ENCODE measurements at regions not wholly inside any gene's neighbourhood (a gene's known extent, or its start where the extent isn't known, plus 50 kb on each side); places are given as distances from the start of the nearest gene placed in this dataset.

DNA sequence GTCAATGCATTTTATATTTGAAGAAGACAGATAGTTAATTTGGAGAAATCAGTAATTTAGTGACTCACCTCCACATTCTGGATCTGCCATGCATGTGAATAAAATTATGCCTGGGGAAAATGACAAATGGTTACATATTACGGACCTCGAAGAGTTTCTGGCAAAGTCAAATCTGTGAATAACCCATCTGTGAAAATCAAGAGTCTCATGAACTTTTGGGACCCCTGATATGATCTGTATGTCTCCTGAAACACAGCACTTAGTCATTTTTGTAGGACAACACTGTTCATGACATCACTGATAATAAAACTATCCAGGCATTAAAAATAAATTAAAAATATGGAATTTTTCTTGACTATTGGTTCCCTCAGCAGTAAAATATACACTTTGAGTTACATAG is 584.5 kb downstream of the TLE4 start:
- no peak for TF ChIP-seq CTCF (IDR thresholded peaks at IDR 0.05; ENCODE audit: low read length)
- no peak for TF ChIP-seq EZH2 (optimal IDR thresholded peaks at IDR 0.05; ENCODE audit: low read depth, low read length)
